B cell (primary cell): ENCODE measurements at regions not wholly inside any gene's neighbourhood (a gene's known extent, or its start where the extent isn't known, plus 50 kb on each side); places are given as distances from the start of the nearest gene placed in this dataset.

Experiments used
- EZH2 ChIP-seq: IDR thresholded peaks from 2 replicates; pipeline ENCODE4 v1.6.1; 2012; ENCODE audit warnings: borderline replicate concordance, low read depth, mild to moderate bottlenecking, moderate library complexity, low read length; ENCODE audit not compliant: insufficient read depth, poor library complexity, severe bottlenecking
- TF ChIP-seq, protein P1 (sequence below): fragments of 200-600 bp; IDR thresholded peaks from one replicate; pipeline ENCODE4 v1.8.0; 2022; ENCODE audit warnings: antibody characterized with exemption, mild to moderate bottlenecking

DNA sequence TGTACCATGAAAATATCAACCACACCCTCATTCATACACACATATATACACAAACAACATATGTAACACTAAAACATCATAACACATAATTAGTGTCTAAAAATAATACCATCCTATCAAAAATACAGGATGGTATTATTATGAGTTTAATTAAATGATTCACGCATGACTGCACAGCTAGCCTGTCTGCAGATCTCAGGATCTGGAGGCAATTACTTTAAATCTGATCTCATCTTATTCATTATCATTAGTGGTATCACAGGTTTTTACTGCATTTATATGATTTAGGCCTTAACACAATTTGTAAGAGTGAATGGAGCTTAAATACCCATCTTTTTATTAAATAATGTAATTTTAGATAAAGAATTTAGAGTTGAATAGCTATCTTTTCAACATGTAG lies 443.4 kb upstream of the LINC00305 start:
- TF ChIP-seq, protein P1, sequence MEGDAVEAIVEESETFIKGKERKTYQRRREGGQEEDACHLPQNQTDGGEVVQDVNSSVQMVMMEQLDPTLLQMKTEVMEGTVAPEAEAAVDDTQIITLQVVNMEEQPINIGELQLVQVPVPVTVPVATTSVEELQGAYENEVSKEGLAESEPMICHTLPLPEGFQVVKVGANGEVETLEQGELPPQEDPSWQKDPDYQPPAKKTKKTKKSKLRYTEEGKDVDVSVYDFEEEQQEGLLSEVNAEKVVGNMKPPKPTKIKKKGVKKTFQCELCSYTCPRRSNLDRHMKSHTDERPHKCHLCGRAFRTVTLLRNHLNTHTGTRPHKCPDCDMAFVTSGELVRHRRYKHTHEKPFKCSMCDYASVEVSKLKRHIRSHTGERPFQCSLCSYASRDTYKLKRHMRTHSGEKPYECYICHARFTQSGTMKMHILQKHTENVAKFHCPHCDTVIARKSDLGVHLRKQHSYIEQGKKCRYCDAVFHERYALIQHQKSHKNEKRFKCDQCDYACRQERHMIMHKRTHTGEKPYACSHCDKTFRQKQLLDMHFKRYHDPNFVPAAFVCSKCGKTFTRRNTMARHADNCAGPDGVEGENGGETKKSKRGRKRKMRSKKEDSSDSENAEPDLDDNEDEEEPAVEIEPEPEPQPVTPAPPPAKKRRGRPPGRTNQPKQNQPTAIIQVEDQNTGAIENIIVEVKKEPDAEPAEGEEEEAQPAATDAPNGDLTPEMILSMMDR = no peak
- TF ChIP-seq EZH2 = no peak
